Gastroesophageal sphincter (tissue), 4 donors: ENCODE measurements at regions not wholly inside any gene's neighbourhood (a gene's known extent, or its start where the extent isn't known, plus 50 kb on each side); places are given as distances from the start of the nearest gene placed in this dataset.

Experiments
- ATAC-seq: fragments of 150-250 bp; one replicate; pipeline ENCODE4 v1.9.1; 2016; ENCODE audit warnings: mild to moderate bottlenecking, moderate library complexity
- H3K27ac ChIP-seq, 4 donors: fragments of 200-600 bp; sonication (generic) in 3 of 4; 1 replicate in 3 of 4; 2 replicates in 1 of 4; pipeline ENCODE4 v1.5.1; 2016 to 2019
- H3K27me3 ChIP-seq: fragments of 200-600 bp; sonication (generic); one replicate; pipeline ENCODE4 v1.5.1; 2019
- H3K36me3 ChIP-seq, 2 donors: fragments of 200-600 bp; sonication (generic); one replicate each; pipeline ENCODE4 v1.5.1; 2019; ENCODE audit warnings: control low read depth in 1 of 2
- H3K4me1 ChIP-seq, 3 donors: fragments of 200-600 bp; sonication (generic); 1 replicate in 2 of 3; 2 replicates in 1 of 3; pipeline ENCODE4 v1.5.1; 2016 to 2019; ENCODE audit warnings: control low read depth in 2 of 3
- H3K4me3 ChIP-seq, 2 donors: fragments of 200-600 bp; sonication (generic); one replicate each; pipeline ENCODE4 v1.5.1; 2019; ENCODE audit warnings: mild to moderate bottlenecking in 1 of 2, moderate library complexity in 1 of 2
- H3K9me3 ChIP-seq, 3 donors: fragments of 200-600 bp; sonication (generic); one replicate each; pipeline ENCODE4 v1.5.1; 2017 to 2019; ENCODE audit warnings: control low read depth in 2 of 3
- CTCF ChIP-seq, 4 experiments: fragments of 200-600 bp in 2 of 4; fragments of 450-650 bp in 2 of 4; sonication (generic) in 1 of 4; IDR thresholded peaks; one replicate each; pipeline ENCODE4 v1.5.1; 2017 to 2019; ENCODE audit warnings: antibody characterized with exemption in 4 of 4, mild to moderate bottlenecking in 2 of 4, moderate library complexity in 2 of 4
- EP300 ChIP-seq: sonication (generic); formaldehyde crosslinking; IDR thresholded peaks from one replicate; pipeline ENCODE4 v1.6.1; 2017; ENCODE audit warnings: antibody characterized with exemption, mild to moderate bottlenecking
- POLR2A ChIP-seq, 2 donors: fragments of 450-650 bp; IDR thresholded peaks; one replicate each; pipeline ENCODE4 v1.6.1; 2017; ENCODE audit warnings: antibody characterized with exemption in 2 of 2, mild to moderate bottlenecking in 2 of 2, moderate library complexity in 1 of 2
- POLR2AphosphoS5 ChIP-seq: sonication (generic); formaldehyde crosslinking; IDR thresholded peaks from one replicate; pipeline ENCODE4 v1.6.1; 2017; ENCODE audit warnings: antibody characterized with exemption
- WGBS, 2 donors: methylation state at CpG; one replicate each; pipeline ENCODE4 v1.1.5; 2018; ENCODE audit warnings: low coverage in 1 of 2; 5-methylcytosine and 5-hydroxymethylcytosine counted together

GRCh38 chr3:124125315-124125714 is 133.4 kb upstream of the ROPN1 start:
- Histone ChIP-seq H3K36me3 (no peaks in the 10 kb centered on the region), H3K27ac (no peak overlapping the region), H3K4me1 (no peaks in the 10 kb centered on the region), H3K27me3 (no peaks in the 10 kb centered on the region), H3K9me3 (no peaks in the 10 kb centered on the region), H3K4me3 (no peak overlapping the region)
- 60 to 100% methylated on average over 1 of the region's 1 CpG for WGBS, 2 donors
- TF ChIP-seq POLR2A (IDR thresholded peaks at IDR 0.05) (no peak), EP300 (no peak), POLR2AphosphoS5 (no peak), CTCF (IDR thresholded peaks at IDR 0.05) (no peak)
- no peak for ATAC-seq

- no peaks in the 10 kb centered on the region for H3K27me3 ChIP-seq
- no peak for TF ChIP-seq POLR2A (IDR thresholded peaks at IDR 0.05)
- no peak for TF ChIP-seq EP300
- TF ChIP-seq CTCF (IDR thresholded peaks at IDR 0.05) = no peak
- H3K9me3 ChIP-seq = no peaks in the 10 kb centered on the region
- 91 to 100% methylated on average over 1 of the region's 1 CpG for WGBS, 2 donors
- no peak overlapping the region for H3K27ac ChIP-seq
- ATAC-seq = no peak
- H3K36me3 ChIP-seq = no peaks in the 10 kb centered on the region
- H3K4me3 ChIP-seq = no peak overlapping the region
- H3K4me1 ChIP-seq = no peaks in the 10 kb centered on the region
These were observed 134.6 kb upstream of the ROPN1 start for GRCh38 chr3:124126436-124127023.

- no peak for TF ChIP-seq EP300
- no peak for TF ChIP-seq POLR2AphosphoS5
- TF ChIP-seq POLR2A (IDR thresholded peaks at IDR 0.05) = no peak
- no peak for TF ChIP-seq CTCF (IDR thresholded peaks at IDR 0.05)
- no peak for ATAC-seq
- no peaks in the 10 kb centered on the region for H3K27me3 ChIP-seq
These were observed 139.2 kb upstream of the ROPN1 start for GRCh38 chr3:124131158-124131557.

GRCh38 chr3:124131580-124131979 is 139.7 kb upstream of the ROPN1 start:
- Histone ChIP-seq H3K27me3 (no peaks in the 10 kb centered on the region), H3K27ac (no peak overlapping the region), H3K4me1 (no peaks in the 10 kb centered on the region), H3K4me3 (no peak overlapping the region), H3K9me3 (no peaks in the 10 kb centered on the region), H3K36me3 (no peaks in the 10 kb centered on the region)
- TF ChIP-seq CTCF (IDR thresholded peaks at IDR 0.05) (no peak), POLR2AphosphoS5 (peak; percentile 16), EP300 (no peak), POLR2A (IDR thresholded peaks at IDR 0.05) (no peak)
- ATAC-seq = no peak
- 65 to 71% methylated on average over 2 of the region's 2 CpGs for WGBS, 2 donors

More at GRCh38 chr3:124131158-124131557, 139.2 kb upstream of the ROPN1 start:
- Histone ChIP-seq H3K27ac (no peak overlapping the region), H3K9me3 (no peaks in the 10 kb centered on the region), H3K36me3 (no peaks in the 10 kb centered on the region), H3K4me1 (no peaks in the 10 kb centered on the region), H3K4me3 (no peak overlapping the region)

- Histone ChIP-seq H3K36me3 (no peaks in the 10 kb centered on the region), H3K9me3 (no peaks in the 10 kb centered on the region), H3K4me1 (no peaks in the 10 kb centered on the region), H3K27me3 (no peaks in the 10 kb centered on the region), H3K27ac (no peak overlapping the region), H3K4me3 (no peak overlapping the region)
- WGBS, 2 donors = 42% methylated on average over 2 of the region's 2 CpGs; no CpG with 5 or more reads in 1 of the 2 donors
- TF ChIP-seq EP300 (no peak), POLR2AphosphoS5 (no peak), CTCF (IDR thresholded peaks at IDR 0.05) (no peak), POLR2A (IDR thresholded peaks at IDR 0.05) (no peak)
- ATAC-seq = no peak
These were observed 140.9 kb upstream of the ROPN1 start for GRCh38 chr3:124132813-124133212.
